LNCaP clone FGC (cell line): ENCODE measurements at regions not wholly inside any gene's neighbourhood (a gene's known extent, or its start where the extent isn't known, plus 50 kb on each side); places are given as distances from the start of the nearest gene placed in this dataset.
"Not testable (repeated sequence)": the region's sequence is repeated elsewhere in the genome, so short reads cannot be mapped to it uniquely, and the experiment has no call there.

Source experiments
- DNase-seq: peaks from one replicate; pipeline ENCODE4 v3.0.0-alpha.2; 2011; ENCODE audit warnings: low read depth
- H3K4me3 ChIP-seq: 2 replicates; pipeline ENCODE4 v1.5.1; 2011; ENCODE audit warnings: mild to moderate bottlenecking, low read depth, low read length, control low read depth
- CTCF ChIP-seq: IDR thresholded peaks from 2 replicates; pipeline ENCODE4 v1.5.1; 2012; ENCODE audit warnings: mild to moderate bottlenecking; ENCODE audit not compliant: control insufficient read depth, insufficient read depth; ENCODE audit errors: extremely low read depth

GRCh38 chr16:86885139-86885538 lies 306.8 kb downstream of the FOXL1 start:
- TF ChIP-seq CTCF = no peak

GRCh38 chr16:86886651-86887050 lies 308.3 kb downstream of the FOXL1 start:
- H3K4me3 ChIP-seq = no peak overlapping the region
- DNase-seq = no peak
- TF ChIP-seq CTCF = no peak

More at GRCh38 chr16:86885139-86885538, 306.8 kb downstream of the FOXL1 start:
- no peak for DNase-seq
- no peak overlapping the region for H3K4me3 ChIP-seq

- H3K4me3 ChIP-seq = no peak overlapping the region
- DNase-seq = no peak
- no peak for TF ChIP-seq CTCF
These were observed 309.1 kb downstream of the FOXL1 start for GRCh38 chr16:86887416-86887815.

- TF ChIP-seq CTCF = no peak
- H3K4me3 ChIP-seq = no peak overlapping the region
- DNase-seq = no peak
These were observed 310.1 kb downstream of the FOXL1 start for GRCh38 chr16:86888231-86889053.

DNA sequence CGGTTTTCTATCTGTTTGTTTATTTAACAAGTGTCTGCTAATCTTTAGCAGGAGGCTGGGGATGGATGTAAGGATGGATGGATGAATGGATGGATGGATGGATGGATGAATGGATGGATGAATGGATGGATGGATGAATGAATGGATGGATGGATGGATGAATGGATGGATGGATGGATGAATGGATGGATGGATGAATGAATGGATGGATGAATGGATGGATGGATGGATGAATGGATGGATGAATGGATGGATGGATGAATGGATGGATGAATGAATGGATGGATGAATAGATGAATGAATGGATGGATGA lies 310.7 kb downstream of the FOXL1 start:
- H3K4me3 ChIP-seq, DNase-seq: not testable (repeated sequence)

DNA sequence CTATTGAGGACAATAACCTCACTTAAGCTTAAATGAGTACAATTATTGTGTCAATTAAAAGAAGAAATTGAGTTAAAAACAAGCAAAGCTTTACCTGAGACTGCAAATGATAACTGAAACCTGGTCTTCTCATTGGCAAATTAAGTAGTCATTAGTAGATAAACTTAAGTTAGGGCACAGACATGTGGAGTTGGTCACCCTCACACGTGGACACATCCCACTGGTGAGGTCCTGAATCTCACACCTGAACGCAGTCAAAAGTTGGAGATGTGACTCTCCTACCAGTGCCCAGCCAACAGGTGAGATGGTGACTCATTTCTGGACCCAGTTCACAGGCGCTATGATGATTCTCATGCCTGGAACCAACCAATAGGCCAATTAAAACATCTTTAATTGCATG lies 311.6 kb downstream of the FOXL1 start:
- no peak overlapping the region for H3K4me3 ChIP-seq
- no peak for TF ChIP-seq CTCF
- DNase-seq = no peak

GRCh38 chr16:86891121-86891520 lies 312.8 kb downstream of the FOXL1 start:
- TF ChIP-seq CTCF = no peak
- H3K4me3 ChIP-seq = no peak overlapping the region
- DNase-seq = no peak

DNA sequence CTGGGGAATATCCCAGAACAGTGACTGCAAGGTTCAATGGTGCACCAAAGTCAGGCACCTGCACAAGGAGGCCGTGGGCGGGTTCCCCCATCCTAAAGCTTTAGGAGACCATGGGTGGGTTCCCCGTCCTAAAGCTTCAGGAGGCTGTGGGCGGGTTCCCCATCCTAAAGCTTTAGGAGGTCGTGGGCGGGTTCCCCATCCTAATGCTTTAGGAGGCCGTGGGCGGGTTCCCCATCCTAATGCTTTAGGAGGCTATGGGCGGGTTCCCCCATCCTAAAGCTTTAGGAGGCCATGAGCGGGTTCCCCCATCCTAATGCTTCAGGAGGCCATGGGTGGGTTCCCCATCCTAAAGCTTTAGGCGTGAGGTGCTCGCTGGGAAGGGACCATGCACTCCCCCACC lies 313.3 kb downstream of the FOXL1 start:
- no peak for TF ChIP-seq CTCF
- H3K4me3 ChIP-seq = no peak overlapping the region
- no peak for DNase-seq
